HG02678 (cell line): ENCODE measurements at regions not wholly inside any gene's neighbourhood (a gene's known extent, or its start where the extent isn't known, plus 50 kb on each side); places are given as distances from the start of the nearest gene placed in this dataset.

Experiments used
- ATAC-seq: cut with Tn5 transposase; IDR thresholded peaks from one replicate; pipeline ENCODE4 v1.9.1; 2021; ENCODE audit warnings: mild to moderate bottlenecking, moderate library complexity; ENCODE audit not compliant: unreplicated experiment

GRCh38 chr1:75668813-75669212 lies 55.7 kb upstream of the ACADM start:
- no peak for ATAC-seq

- ATAC-seq: peak; percentile 44
Measured at GRCh38 chr1:75671708-75672107, 52.8 kb upstream of the ACADM start.

GRCh38 chr1:75672108-75672507 lies 52.4 kb upstream of the ACADM start:
- ATAC-seq: no peak

- ATAC-seq: no peak
Measured at GRCh38 chr1:75672528-75673393, 51.7 kb upstream of the ACADM start.

GRCh38 chr1:75673399-75673798 lies 51.1 kb upstream of the ACADM start:
- no peak for ATAC-seq

- no peak for ATAC-seq
Measured at GRCh38 chr1:75673885-75674284, 50.6 kb upstream of the ACADM start.
